Natural killer cell (primary cell): ENCODE measurements at regions not wholly inside any gene's neighbourhood (a gene's known extent, or its start where the extent isn't known, plus 50 kb on each side); places are given as distances from the start of the nearest gene placed in this dataset.

ENCODE experiments used
- ATAC-seq, 3 donors: fragments of 150-1000 bp in 2 of 3; fragments of 200-7000 bp in 1 of 3; cut with Tn5 transposase; 1 replicate in 1 of 3; 2 replicates in 2 of 3; pipeline ENCODE4 v1.10.0; 2021; ENCODE audit warnings: mild to moderate bottlenecking in 2 of 3, moderate library complexity in 2 of 3
- DNase-seq, 2 donors: peaks; one replicate each; pipeline versions ENCODE4 v3.0.0 to v3.0.0-alpha.2; 2013 to 2021; ENCODE audit warnings: mixed read lengths in 1 of 2
- H3K27ac ChIP-seq: one replicate; pipeline ENCODE4 v1.5.1; 2013; ENCODE audit warnings: mild to moderate bottlenecking, low read length
- H3K27me3 ChIP-seq: one replicate; pipeline ENCODE4 v1.6.1; 2013; ENCODE audit warnings: low read length; ENCODE audit not compliant: control insufficient read depth, insufficient read depth
- H3K36me3 ChIP-seq: one replicate; pipeline ENCODE4 v1.6.1; 2013; ENCODE audit warnings: low read length; ENCODE audit not compliant: control insufficient read depth, insufficient read depth
- H3K4me1 ChIP-seq: one replicate; pipeline ENCODE4 v1.6.1; 2013; ENCODE audit warnings: low read length; ENCODE audit not compliant: control insufficient read depth, insufficient read depth
- H3K4me3 ChIP-seq: one replicate; pipeline ENCODE4 v1.5.1; 2013; ENCODE audit warnings: low read length
- H3K9me3 ChIP-seq: one replicate; pipeline ENCODE4 v1.6.1; 2013; ENCODE audit warnings: low read length; ENCODE audit not compliant: control insufficient read depth, insufficient read depth
- H3K27ac Mint-ChIP-seq, 2 donors: one replicate each; pipeline ENCODE4 v1.8.0; 2022; ENCODE audit warnings: mild to moderate bottlenecking in 2 of 2, mixed read lengths in 2 of 2, moderate library complexity in 1 of 2
- H3K27me3 Mint-ChIP-seq, 2 donors: one replicate each; pipeline ENCODE4 v1.8.0; 2022; ENCODE audit warnings: low read depth in 2 of 2, mixed read lengths in 2 of 2
- H3K36me3 Mint-ChIP-seq: one replicate; pipeline ENCODE4 v1.8.0; 2022; ENCODE audit warnings: mixed read lengths
- H3K4me1 Mint-ChIP-seq, 2 donors: one replicate each; pipeline ENCODE4 v1.8.0; 2022; ENCODE audit warnings: mixed read lengths in 2 of 2
- H3K4me3 Mint-ChIP-seq: one replicate; pipeline ENCODE4 v1.8.0; 2022; ENCODE audit warnings: mild to moderate bottlenecking, moderate library complexity, mixed read lengths
- H3K9me3 Mint-ChIP-seq, 2 donors: one replicate each; pipeline ENCODE4 v1.8.0; 2022; ENCODE audit warnings: mixed read lengths in 2 of 2
- WGBS: methylation state at CpG from one replicate; pipeline ENCODE4 v1.1.7; 2013; ENCODE audit warnings: missing lambda C conversion rate; ENCODE audit not compliant: insufficient coverage; 5-methylcytosine and 5-hydroxymethylcytosine counted together
- intact Hi-C: fragments of 100-400 bp; cut with micrococcal nuclease; formaldehyde crosslinking; loops from one replicate; pipeline ENCODE4 v1.14.2; 2022
- TF ChIP-seq, protein P1 (sequence below): fragments of 200-600 bp; IDR thresholded peaks from one replicate; pipeline ENCODE4 v1.8.0; 2022; ENCODE audit warnings: antibody characterized with exemption

DNA sequence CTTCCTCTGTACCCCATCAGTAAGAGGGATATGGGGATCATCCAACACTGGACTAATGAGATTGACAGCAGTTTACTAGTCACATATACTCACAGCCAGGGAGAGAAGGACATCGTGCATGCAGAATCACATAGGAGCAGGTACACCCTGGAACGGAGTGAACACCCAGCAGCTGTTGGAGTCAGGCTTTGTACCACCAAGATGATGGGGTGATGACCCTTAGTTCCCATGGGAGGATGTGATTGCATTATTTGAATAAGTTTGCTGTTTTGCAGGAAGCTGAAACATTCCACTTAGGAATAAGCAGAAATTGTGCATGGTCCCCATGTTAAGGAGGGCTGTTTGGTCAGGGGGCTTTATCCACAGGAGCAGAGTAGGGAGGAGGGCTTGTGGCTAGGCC lies 482.7 kb upstream of the PDZRN3 start:
- Histone ChIP-seq H3K4me1 (no peaks in the 10 kb centered on the region), H3K9me3 (peaks cover 6% of the 10 kb centered on the region), H3K27ac (no peak overlapping the region), H3K27me3 (no peaks in the 10 kb centered on the region), H3K36me3 (no peaks in the 10 kb centered on the region), H3K4me3 (no peak overlapping the region)
- peaks cover 10 to 18% of the 10 kb centered on the region in 2 donors for H3K9me3 Mint-ChIP-seq
- TF ChIP-seq, protein P1, sequence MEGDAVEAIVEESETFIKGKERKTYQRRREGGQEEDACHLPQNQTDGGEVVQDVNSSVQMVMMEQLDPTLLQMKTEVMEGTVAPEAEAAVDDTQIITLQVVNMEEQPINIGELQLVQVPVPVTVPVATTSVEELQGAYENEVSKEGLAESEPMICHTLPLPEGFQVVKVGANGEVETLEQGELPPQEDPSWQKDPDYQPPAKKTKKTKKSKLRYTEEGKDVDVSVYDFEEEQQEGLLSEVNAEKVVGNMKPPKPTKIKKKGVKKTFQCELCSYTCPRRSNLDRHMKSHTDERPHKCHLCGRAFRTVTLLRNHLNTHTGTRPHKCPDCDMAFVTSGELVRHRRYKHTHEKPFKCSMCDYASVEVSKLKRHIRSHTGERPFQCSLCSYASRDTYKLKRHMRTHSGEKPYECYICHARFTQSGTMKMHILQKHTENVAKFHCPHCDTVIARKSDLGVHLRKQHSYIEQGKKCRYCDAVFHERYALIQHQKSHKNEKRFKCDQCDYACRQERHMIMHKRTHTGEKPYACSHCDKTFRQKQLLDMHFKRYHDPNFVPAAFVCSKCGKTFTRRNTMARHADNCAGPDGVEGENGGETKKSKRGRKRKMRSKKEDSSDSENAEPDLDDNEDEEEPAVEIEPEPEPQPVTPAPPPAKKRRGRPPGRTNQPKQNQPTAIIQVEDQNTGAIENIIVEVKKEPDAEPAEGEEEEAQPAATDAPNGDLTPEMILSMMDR: no peak
- no peak overlapping the region for H3K4me3 Mint-ChIP-seq
- ATAC-seq (no peak), DNase-seq (no peak)
- H3K36me3 Mint-ChIP-seq: no peaks in the 10 kb centered on the region
- no peaks in the 10 kb centered on the region for H3K27me3 Mint-ChIP-seq
- intact Hi-C loops: no loop called here
- H3K27ac Mint-ChIP-seq: no peak overlapping the region
- no peaks in the 10 kb centered on the region for H3K4me1 Mint-ChIP-seq
- WGBS: 92% methylated on average over 2 of the region's 2 CpGs

DNA sequence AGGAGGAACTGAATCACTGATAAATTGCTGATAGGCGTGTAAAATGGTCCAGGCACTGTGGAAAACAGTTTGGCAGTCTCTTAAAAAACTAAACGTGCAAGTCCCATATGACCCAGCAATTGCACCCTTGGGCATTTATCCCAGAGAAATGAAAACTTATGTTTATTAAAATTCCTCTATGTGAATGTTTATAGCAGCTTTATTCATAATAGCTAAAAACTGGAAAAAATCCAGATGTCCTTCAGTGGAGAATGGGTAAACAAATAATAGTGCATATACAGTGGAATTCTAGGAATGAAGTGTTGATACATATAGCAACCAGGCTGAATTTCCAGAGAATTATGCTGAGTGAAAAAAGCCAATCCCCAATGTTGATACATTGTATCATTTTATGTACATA lies 482.2 kb upstream of the PDZRN3 start:
- H3K4me3 ChIP-seq: no peak overlapping the region
- H3K9me3 ChIP-seq: peaks cover 8% of the 10 kb centered on the region
- H3K36me3 ChIP-seq: no peaks in the 10 kb centered on the region
- DNase-seq: no peak
- no peaks in the 10 kb centered on the region for H3K27me3 ChIP-seq
- Mint-ChIP-seq H3K36me3 (no peaks in the 10 kb centered on the region), H3K27ac (no peak overlapping the region), H3K27me3 (no peaks in the 10 kb centered on the region), H3K9me3 (peaks cover 10 to 18% of the 10 kb centered on the region in 2 donors), H3K4me3 (no peak overlapping the region), H3K4me1 (no peaks in the 10 kb centered on the region)
- intact Hi-C loops: no loop called here
- H3K4me1 ChIP-seq: no peaks in the 10 kb centered on the region
- 71% methylated on average over 1 of the region's 2 CpGs for WGBS
- ATAC-seq: no peak
- TF ChIP-seq, protein P1: no peak
- no peak overlapping the region for H3K27ac ChIP-seq

DNA sequence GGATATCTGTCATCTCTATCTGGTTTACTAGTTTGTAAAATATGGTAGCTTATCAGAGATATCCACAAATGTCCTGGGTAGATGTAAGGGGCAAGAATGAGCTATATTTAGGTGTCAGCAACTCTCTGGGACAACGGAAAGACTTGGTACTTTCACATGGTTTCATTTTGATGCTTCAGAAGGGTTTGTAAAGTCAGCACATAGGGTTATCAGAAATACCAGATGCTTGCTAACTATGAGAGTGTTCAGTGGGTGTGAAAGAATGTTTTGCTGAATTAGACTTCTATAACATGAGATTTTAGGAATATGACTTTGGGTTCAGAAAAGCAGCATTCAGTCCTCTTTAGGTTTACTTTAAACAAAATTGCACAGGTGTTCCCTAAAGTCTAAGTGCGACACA lies 466.5 kb upstream of the PDZRN3 start:
- Histone ChIP-seq H3K27ac (no peak overlapping the region), H3K9me3 (no peaks in the 10 kb centered on the region), H3K27me3 (no peaks in the 10 kb centered on the region), H3K4me1 (no peaks in the 10 kb centered on the region), H3K4me3 (no peak overlapping the region), H3K36me3 (no peaks in the 10 kb centered on the region)
- no peaks in the 10 kb centered on the region for H3K27me3 Mint-ChIP-seq
- DNase-seq (no peak), ATAC-seq (no peak)
- H3K36me3 Mint-ChIP-seq: no peaks in the 10 kb centered on the region
- H3K27ac Mint-ChIP-seq: no peak overlapping the region
- peaks cover 11 to 18% of the 10 kb centered on the region in 2 donors for H3K9me3 Mint-ChIP-seq
- no peaks in the 10 kb centered on the region for H3K4me1 Mint-ChIP-seq
- no peak overlapping the region for H3K4me3 Mint-ChIP-seq
- TF ChIP-seq, protein P1: no peak
- WGBS: 69% methylated on average over 2 of the region's 2 CpGs
- intact Hi-C loops: no loop called here

DNA sequence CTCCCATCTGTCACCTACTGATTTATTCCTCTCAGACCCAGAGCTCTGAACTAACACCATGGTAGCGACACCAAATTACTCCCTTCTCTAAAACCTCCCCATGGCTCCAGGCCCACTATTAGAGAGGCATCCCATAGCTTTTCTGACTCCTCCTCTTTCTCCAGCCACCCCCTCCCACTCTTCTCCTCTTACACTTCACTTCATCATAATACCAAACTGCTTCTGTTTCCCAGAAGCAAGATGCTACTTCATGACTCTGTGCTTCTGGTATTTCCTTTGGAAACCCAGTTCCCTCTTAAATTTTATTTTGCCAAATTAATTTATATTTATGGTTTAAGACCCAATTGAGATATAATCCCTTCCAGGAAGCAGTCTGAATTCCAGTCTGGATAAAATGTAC lies 465.1 kb upstream of the PDZRN3 start:
- no peak overlapping the region for H3K4me3 Mint-ChIP-seq
- H3K36me3 Mint-ChIP-seq: no peaks in the 10 kb centered on the region
- no peak overlapping the region for H3K27ac Mint-ChIP-seq
- Histone ChIP-seq H3K27me3 (no peaks in the 10 kb centered on the region), H3K36me3 (no peaks in the 10 kb centered on the region), H3K27ac (no peak overlapping the region), H3K4me3 (no peak overlapping the region), H3K9me3 (no peaks in the 10 kb centered on the region), H3K4me1 (no peaks in the 10 kb centered on the region)
- no peaks in the 10 kb centered on the region for H3K4me1 Mint-ChIP-seq
- no peak for ATAC-seq
- WGBS: 83% methylated on average over 1 of the region's 1 CpG
- no peak for DNase-seq
- TF ChIP-seq, protein P1: no peak
- no peaks in the 10 kb centered on the region for H3K27me3 Mint-ChIP-seq
- peaks cover 15 to 19% of the 10 kb centered on the region in 2 donors for H3K9me3 Mint-ChIP-seq
- intact Hi-C loops: no loop called here
